ENCODE measurements at regions not wholly inside any gene's neighbourhood (a gene's known extent, or its start where the extent isn't known, plus 50 kb on each side); places are given as distances from the start of the nearest gene placed in this dataset.

- Histone ChIP-seq H3K27me3 (no peaks in the 10 kb centered on the region), H3K36me3 (no peaks in the 10 kb centered on the region), H3K27ac (no peak overlapping the region), H3K4me3 (no peak overlapping the region), H3K4me1 (no peaks in the 10 kb centered on the region), H3K9me3 (no peaks in the 10 kb centered on the region)
- DNase-seq (ENCODE audit: extremely low spot score in 2 of 2), result no peak
- TF ChIP-seq POLR2AphosphoS5 (IDR thresholded peaks at IDR 0.05; ENCODE audit: insufficient read depth in 1 of 2, low read depth in 1 of 2) (no peak), CTCF (IDR thresholded peaks at IDR 0.05) (no peak), POLR2A (IDR thresholded peaks at IDR 0.05) (no peak)
- intact Hi-C loops (cut with DNase I), result no loop called here
Observed at GRCh38 chr5:84603568-84604185, 219.0 kb upstream of the EDIL3 start.

- H3K27ac ChIP-seq, result no peak overlapping the region
- no peak for DNase-seq (ENCODE audit: extremely low spot score in 2 of 2)
- intact Hi-C loops (cut with DNase I), result no loop called here
- no peaks in the 10 kb centered on the region for H3K9me3 ChIP-seq
- H3K4me3 ChIP-seq, result no peak overlapping the region
- no peaks in the 10 kb centered on the region for H3K36me3 ChIP-seq
- H3K27me3 ChIP-seq, result no peaks in the 10 kb centered on the region
- H3K4me1 ChIP-seq, result no peaks in the 10 kb centered on the region
- TF ChIP-seq CTCF (IDR thresholded peaks at IDR 0.05) (no peak), POLR2AphosphoS5 (IDR thresholded peaks at IDR 0.05; ENCODE audit: insufficient read depth in 1 of 2, low read depth in 1 of 2) (no peak), POLR2A (IDR thresholded peaks at IDR 0.05) (no peak)
Observed at GRCh38 chr5:84602371-84602771, 217.7 kb upstream of the EDIL3 start.

- DNase-seq (ENCODE audit: extremely low spot score in 2 of 2), result no peak
- H3K4me1 ChIP-seq, result no peaks in the 10 kb centered on the region
- no peaks in the 10 kb centered on the region for H3K27me3 ChIP-seq
- no peaks in the 10 kb centered on the region for H3K9me3 ChIP-seq
- H3K36me3 ChIP-seq, result no peaks in the 10 kb centered on the region
- no peak overlapping the region for H3K4me3 ChIP-seq
- H3K27ac ChIP-seq, result no peak overlapping the region
- intact Hi-C loops (cut with DNase I), result no loop called here
- TF ChIP-seq POLR2AphosphoS5 (IDR thresholded peaks at IDR 0.05; ENCODE audit: insufficient read depth in 1 of 2, low read depth in 1 of 2) (no peak), CTCF (IDR thresholded peaks at IDR 0.05) (no peak), POLR2A (IDR thresholded peaks at IDR 0.05) (no peak)
Observed at GRCh38 chr5:84599964-84600363, 215.3 kb upstream of the EDIL3 start.

- TF ChIP-seq CTCF (IDR thresholded peaks at IDR 0.05) (no peak), POLR2A (IDR thresholded peaks at IDR 0.05) (no peak), POLR2AphosphoS5 (IDR thresholded peaks at IDR 0.05; ENCODE audit: insufficient read depth in 1 of 2, low read depth in 1 of 2) (no peak)
- DNase-seq (ENCODE audit: extremely low spot score in 2 of 2), result no peak
- H3K27me3 ChIP-seq, result no peaks in the 10 kb centered on the region
- intact Hi-C loops (cut with DNase I), result no loop called here
- H3K36me3 ChIP-seq, result no peaks in the 10 kb centered on the region
- H3K4me1 ChIP-seq, result no peaks in the 10 kb centered on the region
- no peak overlapping the region for H3K27ac ChIP-seq
- no peak overlapping the region for H3K4me3 ChIP-seq
- no peaks in the 10 kb centered on the region for H3K9me3 ChIP-seq
Observed at GRCh38 chr5:84597904-84598303, 213.2 kb upstream of the EDIL3 start.

- Histone ChIP-seq H3K9me3 (no peaks in the 10 kb centered on the region), H3K36me3 (no peaks in the 10 kb centered on the region), H3K27ac (no peak overlapping the region), H3K4me1 (no peaks in the 10 kb centered on the region), H3K27me3 (no peaks in the 10 kb centered on the region), H3K4me3 (no peak overlapping the region)
- no peak for TF ChIP-seq POLR2AphosphoS5 (IDR thresholded peaks at IDR 0.05; ENCODE audit: insufficient read depth in 1 of 2, low read depth in 1 of 2)
- TF ChIP-seq POLR2A (IDR thresholded peaks at IDR 0.05), result no peak
- TF ChIP-seq CTCF (IDR thresholded peaks at IDR 0.05), result no peak
- intact Hi-C loops (cut with DNase I), result no loop called here
- DNase-seq (ENCODE audit: extremely low spot score in 2 of 2), result no peak
Observed at GRCh38 chr5:84590629-84591028, 205.9 kb upstream of the EDIL3 start.
